Testis (tissue), 2 donors: ENCODE measurements at regions not wholly inside any gene's neighbourhood (a gene's known extent, or its start where the extent isn't known, plus 50 kb on each side); places are given as distances from the start of the nearest gene placed in this dataset.

Source experiments
- POLR2A ChIP-seq: fragments of 450-650 bp; IDR thresholded peaks from one replicate; pipeline ENCODE4 v1.6.1; 2017; ENCODE audit warnings: antibody characterized with exemption, mild to moderate bottlenecking, moderate library complexity
- TF ChIP-seq, protein P1 (sequence below), 3 experiments: fragments of 450-650 bp in 2 of 3; fragments of 200-600 bp in 1 of 3; sonication (generic) in 1 of 3; IDR thresholded peaks; one replicate each; pipeline ENCODE4 v1.5.1; 2016 to 2019; ENCODE audit warnings: antibody characterized with exemption in 3 of 3, mild to moderate bottlenecking in 2 of 3, moderate library complexity in 1 of 3

GRCh38 chr4:138915756-138916155 lies 99.8 kb upstream of the NOCT start:
- TF ChIP-seq, protein P1, sequence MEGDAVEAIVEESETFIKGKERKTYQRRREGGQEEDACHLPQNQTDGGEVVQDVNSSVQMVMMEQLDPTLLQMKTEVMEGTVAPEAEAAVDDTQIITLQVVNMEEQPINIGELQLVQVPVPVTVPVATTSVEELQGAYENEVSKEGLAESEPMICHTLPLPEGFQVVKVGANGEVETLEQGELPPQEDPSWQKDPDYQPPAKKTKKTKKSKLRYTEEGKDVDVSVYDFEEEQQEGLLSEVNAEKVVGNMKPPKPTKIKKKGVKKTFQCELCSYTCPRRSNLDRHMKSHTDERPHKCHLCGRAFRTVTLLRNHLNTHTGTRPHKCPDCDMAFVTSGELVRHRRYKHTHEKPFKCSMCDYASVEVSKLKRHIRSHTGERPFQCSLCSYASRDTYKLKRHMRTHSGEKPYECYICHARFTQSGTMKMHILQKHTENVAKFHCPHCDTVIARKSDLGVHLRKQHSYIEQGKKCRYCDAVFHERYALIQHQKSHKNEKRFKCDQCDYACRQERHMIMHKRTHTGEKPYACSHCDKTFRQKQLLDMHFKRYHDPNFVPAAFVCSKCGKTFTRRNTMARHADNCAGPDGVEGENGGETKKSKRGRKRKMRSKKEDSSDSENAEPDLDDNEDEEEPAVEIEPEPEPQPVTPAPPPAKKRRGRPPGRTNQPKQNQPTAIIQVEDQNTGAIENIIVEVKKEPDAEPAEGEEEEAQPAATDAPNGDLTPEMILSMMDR (IDR thresholded peaks at IDR 0.05) = no peak
- TF ChIP-seq POLR2A = no peak
